Sciatic nerve (tissue), 2 donors: ENCODE measurements at regions not wholly inside any gene's neighbourhood (a gene's known extent, or its start where the extent isn't known, plus 50 kb on each side); places are given as distances from the start of the nearest gene placed in this dataset.

Experiments used
- ATAC-seq: fragments of 200-7000 bp; cut with Tn5 transposase; one replicate; pipeline ENCODE4 v1.9.1; 2020; ENCODE audit warnings: mild to moderate bottlenecking, moderate library complexity
- DNase-seq: peaks from one replicate; pipeline ENCODE4 v3.0.0-alpha.2; 2020; ENCODE audit warnings: low spot score
- intact Hi-C: fragments of 100-400 bp; cut with DNase I; formaldehyde crosslinking; loops from one replicate; pipeline ENCODE4 v1.14.2; 2022
- donor health status: DM: no; HTN: no; CAD: no.
- donor health status: DM: no; HTN: no; CAD: no.

GRCh38 chr5:106200971-106201370 lies 1469.8 kb downstream of the EFNA5 start:
- ATAC-seq (no peak), DNase-seq (no peak)
- intact Hi-C loops = loop anchor here (10.0 kb wide), 1 partner anchor 1014 kb away; no protein-coding TSS in a partner anchor

DNA sequence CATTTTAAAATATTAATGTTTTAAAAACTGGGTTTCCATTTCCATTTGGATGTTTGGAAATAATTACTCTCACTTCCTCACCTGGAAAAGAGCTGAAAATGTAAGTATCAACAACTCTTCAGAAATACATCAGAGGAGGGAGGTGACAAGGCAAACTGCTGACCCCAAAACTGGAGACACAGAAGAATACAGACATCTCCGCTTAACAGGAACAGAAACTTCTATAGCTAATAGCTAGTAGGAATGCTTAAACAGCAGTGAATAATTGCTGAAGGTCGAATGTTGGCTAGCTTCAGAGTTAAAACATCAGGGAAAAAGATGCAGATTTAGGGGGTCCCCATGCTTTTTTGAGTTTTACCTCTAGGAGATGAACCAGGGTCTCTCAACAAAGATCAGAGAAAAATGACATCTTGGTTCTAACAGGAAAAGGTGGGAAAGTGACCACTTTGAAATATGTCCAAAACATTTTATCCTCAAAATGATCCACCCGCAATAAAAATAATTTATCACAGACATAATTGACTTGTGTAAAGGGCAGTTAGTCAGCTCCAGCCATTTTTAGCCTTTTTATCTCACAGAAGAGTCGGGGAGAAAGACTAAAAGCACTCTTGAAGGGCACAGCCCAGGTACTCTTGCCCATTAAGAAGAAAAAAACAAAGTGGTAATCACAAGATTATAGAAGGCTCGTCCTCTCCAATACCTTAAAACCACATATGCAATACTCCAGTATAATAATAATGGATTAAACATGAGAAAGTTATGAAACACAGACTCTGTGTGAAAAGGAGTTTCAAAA lies 1474.9 kb downstream of the EFNA5 start:
- intact Hi-C loops = no loop called here
- DNase-seq (no peak), ATAC-seq (no peak)

GRCh38 chr5:106189121-106189809 lies 1481.5 kb downstream of the EFNA5 start:
- intact Hi-C loops = no loop called here
- no peak for ATAC-seq
- no peak for DNase-seq

DNA sequence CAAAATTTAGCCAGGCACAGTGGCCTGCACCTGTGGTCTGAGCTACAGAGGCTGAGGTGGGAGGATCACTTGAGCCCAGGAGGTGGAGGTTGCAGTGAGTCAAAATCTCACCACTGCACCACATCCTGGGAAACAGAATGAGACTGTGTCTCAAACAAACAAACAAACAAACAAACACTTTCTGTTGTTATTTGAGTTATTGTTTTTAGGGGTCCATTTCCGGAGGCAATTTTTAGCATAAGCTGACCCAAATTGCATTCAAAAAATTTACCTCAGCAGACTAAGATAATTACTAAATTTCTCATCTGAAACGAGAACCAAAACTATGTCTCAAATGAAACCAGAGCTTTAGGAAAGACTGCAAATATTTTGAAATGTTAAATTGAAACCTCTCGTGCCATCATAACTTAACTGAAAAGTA lies 1485.1 kb downstream of the EFNA5 start:
- intact Hi-C loops = no loop called here
- ATAC-seq (no peak), DNase-seq (no peak)

GRCh38 chr5:106174903-106175302 lies 1495.8 kb downstream of the EFNA5 start:
- intact Hi-C loops = no loop called here
- no peak for ATAC-seq
- DNase-seq = no peak

DNA sequence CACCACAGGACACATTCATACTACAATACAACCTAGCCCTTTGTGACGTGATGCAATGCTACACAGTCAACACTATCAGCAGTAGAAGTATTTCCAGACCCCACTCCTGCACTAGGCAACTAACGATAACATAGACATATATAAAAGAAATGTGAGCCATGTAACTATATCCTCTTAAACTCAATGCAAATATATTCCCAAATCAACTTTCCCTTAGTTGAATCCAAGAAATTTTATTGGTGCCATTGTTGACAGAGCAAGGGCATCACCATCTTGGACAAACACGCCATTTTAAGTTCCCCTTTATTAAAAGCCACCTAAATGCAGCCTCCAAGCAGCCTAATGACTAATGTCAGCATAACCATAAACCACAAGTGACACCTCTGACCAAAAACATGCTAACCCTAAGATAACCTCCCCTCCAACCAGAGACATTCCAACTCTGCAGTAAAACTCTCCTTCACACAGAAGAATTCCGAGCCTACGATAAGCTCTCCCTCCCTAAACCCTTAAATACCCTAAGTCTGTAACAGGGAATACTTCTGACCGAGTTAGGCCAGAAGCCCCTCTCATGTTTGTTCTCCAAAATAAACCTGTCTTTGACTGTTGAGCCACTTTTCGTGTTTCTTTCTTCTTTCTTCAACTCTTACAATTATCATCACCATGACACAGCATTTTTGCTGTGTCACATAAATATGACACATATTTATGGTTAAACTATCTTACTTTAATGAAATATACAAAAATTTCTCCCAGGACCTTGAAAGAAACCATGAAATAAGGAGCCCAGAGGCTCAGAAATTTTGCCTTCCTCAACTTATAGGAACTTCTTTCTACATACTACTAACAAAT lies 1497.8 kb downstream of the EFNA5 start:
- DNase-seq (no peak), ATAC-seq (no peak)
- intact Hi-C loops = no loop called here

GRCh38 chr5:106171708-106172107 lies 1499.0 kb downstream of the EFNA5 start:
- DNase-seq = no peak
- no peak for ATAC-seq
- intact Hi-C loops = no loop called here

- intact Hi-C loops = no loop called here
- ATAC-seq = no peak
- no peak for DNase-seq
Measured at GRCh38 chr5:106171132-106171531, 1499.6 kb downstream of the EFNA5 start.

GRCh38 chr5:106167766-106168165 lies 1503.0 kb downstream of the EFNA5 start:
- DNase-seq = no peak
- no peak for ATAC-seq
- intact Hi-C loops = no loop called here

GRCh38 chr5:106163233-106163632 lies 1507.5 kb downstream of the EFNA5 start:
- intact Hi-C loops = no loop called here
- no peak for ATAC-seq
- no peak for DNase-seq

GRCh38 chr5:106159616-106160015 lies 1511.1 kb downstream of the EFNA5 start:
- ATAC-seq = no peak
- intact Hi-C loops = no loop called here
- DNase-seq = no peak

DNA sequence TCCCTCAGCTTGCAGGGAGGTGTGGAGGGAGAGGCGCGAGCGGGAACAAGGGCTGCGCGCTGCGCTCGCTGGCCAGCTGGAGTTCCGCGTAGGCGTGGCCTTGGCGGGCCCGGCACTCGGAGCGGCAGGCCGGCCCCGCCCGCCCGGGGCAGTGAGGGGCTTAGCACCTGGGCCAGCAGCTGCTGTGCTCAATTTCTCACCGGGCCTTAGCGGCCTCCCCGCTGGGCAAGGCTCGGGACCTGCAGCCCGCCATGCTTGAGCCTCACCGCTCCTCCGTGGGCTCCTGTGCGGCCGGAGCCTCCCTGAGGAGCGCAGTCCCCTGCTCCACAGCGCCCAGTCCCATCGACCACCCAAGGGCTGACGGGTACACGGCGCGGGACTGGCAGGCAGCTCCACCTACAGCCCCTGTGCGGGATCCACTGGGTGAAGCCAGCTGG lies 1516.4 kb downstream of the EFNA5 start:
- intact Hi-C loops = no loop called here
- no peak for DNase-seq
- ATAC-seq = no peak

DNA sequence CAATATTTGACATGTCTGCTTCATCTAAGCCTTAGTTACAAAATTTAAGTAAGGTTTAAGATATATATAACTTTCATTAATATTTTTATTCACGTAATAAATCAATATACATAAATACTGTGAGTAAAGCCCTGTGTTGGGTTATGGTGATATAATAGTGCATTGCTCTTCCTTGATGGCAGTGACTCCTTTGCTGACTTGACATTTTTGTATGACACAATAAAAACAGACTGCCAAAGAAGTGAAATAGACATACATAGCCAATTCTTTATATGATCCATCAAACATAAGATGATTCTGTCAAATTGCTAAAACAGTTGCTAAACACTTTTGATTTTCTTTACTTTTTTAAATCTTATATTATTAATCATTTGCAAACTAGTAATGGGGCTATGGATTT lies 1518.2 kb downstream of the EFNA5 start:
- no peak for DNase-seq
- intact Hi-C loops = no loop called here
- ATAC-seq = no peak

DNA sequence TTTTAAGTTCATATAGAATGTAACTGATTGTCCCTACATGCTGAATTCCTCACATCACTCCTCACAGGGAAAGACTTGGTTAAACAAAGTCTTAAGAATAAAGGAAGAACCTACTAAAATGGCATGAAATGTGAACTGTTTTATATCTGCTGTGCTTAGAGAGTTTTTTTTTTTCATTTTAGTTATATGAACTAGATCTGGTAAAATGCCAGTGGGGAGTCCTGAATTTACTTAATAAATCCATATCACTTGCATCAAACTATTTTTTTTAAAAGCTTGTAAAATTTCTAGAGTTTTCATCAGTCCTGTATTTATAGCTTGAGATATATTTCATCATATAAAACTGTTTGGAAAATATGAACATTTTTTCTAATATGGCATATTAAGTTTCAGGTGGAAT lies 1528.6 kb downstream of the EFNA5 start:
- DNase-seq (no peak), ATAC-seq (no peak)
- intact Hi-C loops = no loop called here

DNA sequence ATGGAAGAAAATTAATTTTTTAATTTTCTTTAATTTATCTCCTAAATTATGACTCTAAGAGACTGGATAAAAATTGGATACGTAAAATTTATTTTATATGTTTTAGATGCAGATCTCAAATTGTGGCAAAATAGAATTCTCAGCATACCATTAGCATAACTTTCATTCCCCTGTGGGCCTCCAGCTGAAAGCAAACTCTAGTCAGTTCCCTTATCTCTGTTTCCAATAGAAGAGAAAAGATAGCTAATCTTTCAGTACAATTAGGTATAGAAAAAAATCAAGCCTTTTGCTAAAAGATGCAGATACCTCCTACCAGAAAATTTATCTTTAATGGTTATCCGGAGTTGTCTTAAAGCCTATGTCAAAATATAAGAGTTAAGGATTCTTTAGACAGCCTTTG lies 1530.6 kb downstream of the EFNA5 start:
- DNase-seq (no peak), ATAC-seq (no peak)
- intact Hi-C loops = no loop called here

GRCh38 chr5:106136061-106136460 lies 1534.7 kb downstream of the EFNA5 start:
- DNase-seq (no peak), ATAC-seq (no peak)
- intact Hi-C loops = no loop called here

GRCh38 chr5:106135473-106135872 lies 1535.3 kb downstream of the EFNA5 start:
- DNase-seq (no peak), ATAC-seq (no peak)
- intact Hi-C loops = no loop called here

- intact Hi-C loops = no loop called here
- ATAC-seq = no peak
- DNase-seq = no peak
Measured at GRCh38 chr5:106134549-106134948, 1536.2 kb downstream of the EFNA5 start.

- intact Hi-C loops = no loop called here
- ATAC-seq (no peak), DNase-seq (no peak)
Measured at GRCh38 chr5:106127985-106128384, 1542.8 kb downstream of the EFNA5 start.

- ATAC-seq = no peak
- DNase-seq = no peak
- intact Hi-C loops = no loop called here
Measured at GRCh38 chr5:106127341-106127781, 1543.4 kb downstream of the EFNA5 start.
